Activated naive CD8-positive, alpha-beta T cell (primary cell): ENCODE measurements at regions not wholly inside any gene's neighbourhood (a gene's known extent, or its start where the extent isn't known, plus 50 kb on each side); places are given as distances from the start of the nearest gene placed in this dataset.
"Not testable (repeated sequence)": the region's sequence is repeated elsewhere in the genome, so short reads cannot be mapped to it uniquely, and the experiment has no call there.

Experiments
- H3K27ac Mint-ChIP-seq: one replicate; pipeline ENCODE4 v1.8.0; 2021; ENCODE audit warnings: mixed read lengths
- H3K27me3 Mint-ChIP-seq: one replicate; pipeline ENCODE4 v1.8.0; 2021; ENCODE audit warnings: mixed read lengths
- H3K36me3 Mint-ChIP-seq: one replicate; pipeline ENCODE4 v1.8.0; 2021; ENCODE audit warnings: mixed read lengths
- H3K4me1 Mint-ChIP-seq: one replicate; pipeline ENCODE4 v1.8.0; 2021; ENCODE audit warnings: low read depth, mixed read lengths
- H3K4me3 Mint-ChIP-seq: one replicate; pipeline ENCODE4 v1.8.0; 2021; ENCODE audit warnings: mild to moderate bottlenecking, mixed read lengths
- H3K9me3 Mint-ChIP-seq: one replicate; pipeline ENCODE4 v1.8.0; 2021; ENCODE audit warnings: low read depth, mixed read lengths

- no peaks in the 10 kb centered on the region for H3K9me3 Mint-ChIP-seq
- no peak overlapping the region for H3K27ac Mint-ChIP-seq
- no peak overlapping the region for H3K4me3 Mint-ChIP-seq
- H3K4me1 Mint-ChIP-seq = peaks cover 3% of the 10 kb centered on the region
- H3K27me3 Mint-ChIP-seq = no peaks in the 10 kb centered on the region
- H3K36me3 Mint-ChIP-seq = peaks cover 31% of the 10 kb centered on the region
These were observed 115.3 kb downstream of the LTN1 start for GRCh38 chr21:28877318-28877884.

GRCh38 chr21:28875078-28875477 is 117.6 kb downstream of the LTN1 start:
- no peak overlapping the region for H3K27ac Mint-ChIP-seq
- peaks cover 36% of the 10 kb centered on the region for H3K36me3 Mint-ChIP-seq
- H3K4me1 Mint-ChIP-seq = peaks cover 3% of the 10 kb centered on the region
- no peaks in the 10 kb centered on the region for H3K9me3 Mint-ChIP-seq
- H3K27me3 Mint-ChIP-seq = no peaks in the 10 kb centered on the region
- H3K4me3 Mint-ChIP-seq = no peak overlapping the region

- no peak overlapping the region for H3K4me3 Mint-ChIP-seq
- H3K27me3 Mint-ChIP-seq = no peaks in the 10 kb centered on the region
- H3K36me3 Mint-ChIP-seq = peaks cover 41% of the 10 kb centered on the region
These were observed 120.5 kb downstream of the LTN1 start for GRCh38 chr21:28872218-28872617.

GRCh38 chr21:28871388-28872010 is 121.2 kb downstream of the LTN1 start:
- Mint-ChIP-seq H3K36me3 (peaks cover 38% of the 10 kb centered on the region), H3K9me3 (no peaks in the 10 kb centered on the region), H3K4me3 (no peak overlapping the region), H3K27ac (no peak overlapping the region), H3K27me3 (no peaks in the 10 kb centered on the region), H3K4me1 (peaks cover under 1% of the 10 kb centered on the region)

More at GRCh38 chr21:28872218-28872617, 120.5 kb downstream of the LTN1 start:
- peaks cover 3% of the 10 kb centered on the region for H3K4me1 Mint-ChIP-seq
- no peak overlapping the region for H3K27ac Mint-ChIP-seq
- no peaks in the 10 kb centered on the region for H3K9me3 Mint-ChIP-seq

GRCh38 chr21:28867401-28867800 is 125.3 kb downstream of the LTN1 start:
- Mint-ChIP-seq H3K9me3 (no peaks in the 10 kb centered on the region), H3K27me3 (no peaks in the 10 kb centered on the region), H3K4me3 (no peak overlapping the region), H3K4me1 (no peaks in the 10 kb centered on the region), H3K36me3 (peaks cover 29% of the 10 kb centered on the region), H3K27ac (no peak overlapping the region)

- Mint-ChIP-seq H3K27me3 (no peaks in the 10 kb centered on the region), H3K9me3 (no peaks in the 10 kb centered on the region), H3K4me3 (no peak overlapping the region), H3K4me1 (no peaks in the 10 kb centered on the region), H3K36me3 (peaks cover 24% of the 10 kb centered on the region), H3K27ac (no peak overlapping the region)
These were observed 127.0 kb downstream of the LTN1 start for GRCh38 chr21:28865488-28866186.

GRCh38 chr21:28858424-28858823 is 134.3 kb downstream of the LTN1 start:
- no peaks in the 10 kb centered on the region for H3K27me3 Mint-ChIP-seq
- H3K27ac Mint-ChIP-seq = no peak overlapping the region
- no peaks in the 10 kb centered on the region for H3K9me3 Mint-ChIP-seq
- H3K4me3 Mint-ChIP-seq = no peak overlapping the region
- H3K36me3 Mint-ChIP-seq = peaks cover 23% of the 10 kb centered on the region
- peaks cover 3% of the 10 kb centered on the region for H3K4me1 Mint-ChIP-seq

GRCh38 chr21:28857752-28858151 is 134.9 kb downstream of the LTN1 start:
- H3K36me3 Mint-ChIP-seq = peaks cover 22% of the 10 kb centered on the region
- no peak overlapping the region for H3K4me3 Mint-ChIP-seq
- peaks cover 3% of the 10 kb centered on the region for H3K4me1 Mint-ChIP-seq
- no peak overlapping the region for H3K27ac Mint-ChIP-seq
- H3K9me3 Mint-ChIP-seq = no peaks in the 10 kb centered on the region
- no peaks in the 10 kb centered on the region for H3K27me3 Mint-ChIP-seq

GRCh38 chr21:28856588-28857250 is 136.0 kb downstream of the LTN1 start:
- Mint-ChIP-seq H3K4me3 (no peak overlapping the region), H3K27ac (no peak overlapping the region), H3K27me3 (no peaks in the 10 kb centered on the region), H3K36me3 (peaks cover 24% of the 10 kb centered on the region), H3K9me3 (no peaks in the 10 kb centered on the region), H3K4me1 (peaks cover 3% of the 10 kb centered on the region)

GRCh38 chr21:28852706-28853105 is 140.0 kb downstream of the LTN1 start:
- Mint-ChIP-seq H3K27ac (no peak overlapping the region), H3K36me3 (peaks cover 18% of the 10 kb centered on the region), H3K27me3 (no peaks in the 10 kb centered on the region), H3K9me3 (peaks cover under 1% of the 10 kb centered on the region), H3K4me1 (peaks cover 7% of the 10 kb centered on the region), H3K4me3 (no peak overlapping the region)

- Mint-ChIP-seq H3K27ac (no peak overlapping the region), H3K27me3 (no peaks in the 10 kb centered on the region), H3K9me3 (peaks cover 5% of the 10 kb centered on the region), H3K4me1 (peaks cover 7% of the 10 kb centered on the region), H3K36me3 (peaks cover 21% of the 10 kb centered on the region), H3K4me3 (no peak overlapping the region)
These were observed 141.0 kb downstream of the LTN1 start for GRCh38 chr21:28851645-28852044.

- H3K27me3 Mint-ChIP-seq, H3K36me3 Mint-ChIP-seq, H3K4me3 Mint-ChIP-seq, H3K27ac Mint-ChIP-seq, H3K9me3 Mint-ChIP-seq: not testable (repeated sequence)
- peaks cover 43% of the 10 kb centered on the region for H3K4me1 Mint-ChIP-seq
These were observed 153.4 kb downstream of the LTN1 start for GRCh38 chr21:28839237-28839636.

- H3K36me3 Mint-ChIP-seq, H3K9me3 Mint-ChIP-seq, H3K27me3 Mint-ChIP-seq: not testable (repeated sequence)
- H3K4me3 Mint-ChIP-seq = peak overlapping the region; percentile 41
- H3K27ac Mint-ChIP-seq = peak overlapping the region; percentile 74
- peaks cover 61% of the 10 kb centered on the region for H3K4me1 Mint-ChIP-seq
These were observed 155.3 kb downstream of the LTN1 start for GRCh38 chr21:28837426-28837825.

GRCh38 chr21:28836588-28836987 is 156.1 kb downstream of the LTN1 start:
- Mint-ChIP-seq H3K4me1 (peaks cover 69% of the 10 kb centered on the region), H3K27ac (peak overlapping the region; percentile 74), H3K4me3 (peak overlapping the region; percentile 71)
- not testable (repeated sequence) for H3K9me3 Mint-ChIP-seq, H3K27me3 Mint-ChIP-seq, H3K36me3 Mint-ChIP-seq
